Renal cortex interstitium (tissue), 11 donors: ENCODE measurements at regions not wholly inside any gene's neighbourhood (a gene's known extent, or its start where the extent isn't known, plus 50 kb on each side); places are given as distances from the start of the nearest gene placed in this dataset.

Experiments used
- DNase-seq, 11 donors: peaks; one replicate each; pipeline ENCODE4 v3.0.0-alpha.2; 2013; ENCODE audit warnings: low read depth in 9 of 11, low spot score in 4 of 11; ENCODE audit errors: extremely low read depth in 1 of 11

DNA sequence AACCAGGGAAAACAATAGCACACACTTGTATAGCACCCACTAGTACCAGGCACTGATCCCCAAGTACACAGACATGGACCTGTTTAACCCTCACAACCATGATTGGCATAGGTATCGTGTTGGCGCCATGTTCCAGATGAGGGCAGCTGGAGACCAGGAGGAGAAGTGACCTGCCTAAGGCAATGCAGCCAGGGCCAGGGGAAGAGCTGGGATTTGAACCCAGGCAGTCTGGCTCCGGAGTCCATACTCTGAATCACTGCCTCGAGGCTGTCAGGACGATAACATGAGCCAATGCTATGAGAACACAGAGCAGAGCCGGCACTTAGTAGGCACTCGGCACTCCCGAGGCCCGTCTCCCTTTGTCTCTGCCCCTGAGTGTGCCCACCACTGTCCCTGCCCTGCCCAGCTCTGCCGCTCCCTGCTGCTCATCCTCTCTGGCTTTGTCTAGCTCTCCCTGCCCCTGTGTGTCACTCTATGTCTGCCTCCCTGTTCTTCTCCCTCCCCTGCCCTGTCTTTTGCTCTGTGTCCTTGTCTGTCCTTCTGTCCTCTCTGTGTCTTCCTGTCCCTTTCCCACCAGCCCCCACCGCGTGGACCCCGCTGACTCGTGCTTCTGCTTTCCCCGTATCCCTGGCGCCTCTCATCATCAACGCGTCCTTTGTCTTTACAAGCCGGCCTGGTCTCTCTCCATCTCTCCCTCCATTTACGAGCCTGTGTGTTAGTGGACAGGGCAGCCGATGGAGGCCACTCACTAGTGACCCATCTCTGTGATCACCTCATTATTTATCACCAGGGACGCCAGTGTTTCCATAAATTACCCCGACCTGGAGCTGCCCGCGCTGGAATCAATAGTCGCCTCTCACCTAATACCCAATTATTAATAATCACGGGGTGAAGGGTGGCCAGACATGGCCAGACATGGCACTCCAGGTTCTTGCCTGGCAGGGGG lies 99.4 kb upstream of the MVB12B start:
- DNase-seq: no peak

- DNase-seq: no peak
Measured at GRCh38 chr9:126228111-126228780, 98.4 kb upstream of the MVB12B start.

DNA sequence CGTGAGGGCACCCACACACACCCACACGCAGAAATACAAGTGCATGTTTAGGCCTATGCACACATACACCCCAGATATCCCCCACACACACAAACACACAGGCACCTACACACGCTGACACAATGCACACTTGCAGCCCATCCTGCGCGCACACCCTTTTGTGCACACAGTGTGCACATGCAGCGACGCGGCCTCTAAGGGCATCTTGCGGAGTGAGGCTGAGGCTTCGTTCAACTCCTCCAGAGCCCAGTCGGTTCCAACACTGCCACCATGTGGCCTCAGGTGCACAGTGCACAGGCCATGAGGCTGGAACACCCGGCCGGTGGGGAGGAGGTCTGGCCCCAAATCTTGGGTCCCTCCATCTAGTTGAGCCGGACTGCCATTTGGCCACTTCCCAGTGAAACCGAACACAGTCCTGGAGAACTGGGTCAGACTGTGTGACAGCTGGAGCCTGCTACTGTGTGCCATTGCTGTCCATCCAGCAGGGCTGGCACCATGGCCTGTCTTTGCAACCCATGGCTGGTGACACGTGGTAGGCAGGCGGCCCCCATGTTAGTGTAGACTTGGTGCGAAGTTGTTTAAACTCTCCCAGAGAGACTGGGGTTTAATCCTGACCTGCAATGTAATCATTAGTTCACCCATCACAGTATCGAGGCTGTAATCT lies 97.7 kb upstream of the MVB12B start:
- peak; percentile 23 to 68 (median 59) for DNase-seq

- no peak for DNase-seq
Measured at GRCh38 chr9:126229501-126229900, 97.1 kb upstream of the MVB12B start.

GRCh38 chr9:126230692-126231091 lies 95.9 kb upstream of the MVB12B start:
- DNase-seq: no peak

DNA sequence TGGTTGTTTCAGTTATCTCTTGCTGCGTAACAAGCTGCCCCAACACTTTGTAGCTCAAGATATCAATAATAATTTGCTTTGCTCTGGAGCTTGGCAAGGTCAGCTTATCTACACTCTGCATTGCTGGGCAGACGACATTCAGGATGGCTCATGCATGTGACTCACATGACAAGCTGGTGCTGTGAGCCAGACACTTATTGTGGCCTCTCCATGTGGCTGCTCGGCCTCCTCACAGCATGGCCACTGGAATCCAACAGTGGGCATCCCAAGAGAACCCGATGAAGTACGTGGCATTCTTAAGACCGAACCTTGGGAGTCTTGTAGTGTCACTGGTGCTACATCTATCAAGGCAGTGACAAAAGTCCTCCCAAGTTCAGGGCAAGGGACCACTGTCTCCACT lies 94.2 kb upstream of the MVB12B start:
- no peak for DNase-seq

- no peak for DNase-seq
Measured at GRCh38 chr9:126233175-126233574, 93.5 kb upstream of the MVB12B start.

GRCh38 chr9:126233913-126234525 lies 92.6 kb upstream of the MVB12B start:
- no peak for DNase-seq

DNA sequence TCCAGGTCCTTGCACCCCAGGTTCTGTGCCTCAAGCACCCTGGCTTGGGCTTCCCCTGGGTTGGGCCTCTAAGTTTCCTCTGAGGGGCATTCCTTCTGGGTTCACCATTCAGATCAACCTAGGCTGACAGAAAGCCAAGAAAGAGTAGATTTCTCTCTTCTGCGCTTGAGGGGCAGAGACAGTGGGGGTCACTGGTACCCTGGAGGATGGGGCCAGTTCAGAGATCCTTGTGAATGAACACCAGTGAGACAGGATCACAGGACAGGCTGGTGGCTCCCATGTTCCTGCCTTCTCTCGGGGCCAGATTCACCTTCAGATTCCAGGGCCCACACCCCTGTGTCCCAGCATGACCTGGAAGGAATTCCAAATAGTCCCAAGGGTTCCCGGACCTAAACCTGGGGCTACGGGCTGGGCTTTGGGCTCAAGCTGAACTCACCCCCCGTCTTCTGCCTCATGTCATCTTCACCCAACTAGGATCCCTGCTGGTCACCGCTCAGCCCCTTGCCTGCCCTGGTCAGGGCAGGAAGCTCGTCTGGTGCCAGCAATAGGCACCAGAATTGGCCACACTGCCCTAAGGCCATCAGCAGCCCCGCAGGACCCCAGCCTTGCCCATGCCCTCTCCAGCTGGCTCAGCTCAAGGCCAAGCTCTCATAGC lies 91.8 kb upstream of the MVB12B start:
- DNase-seq: no peak

DNA sequence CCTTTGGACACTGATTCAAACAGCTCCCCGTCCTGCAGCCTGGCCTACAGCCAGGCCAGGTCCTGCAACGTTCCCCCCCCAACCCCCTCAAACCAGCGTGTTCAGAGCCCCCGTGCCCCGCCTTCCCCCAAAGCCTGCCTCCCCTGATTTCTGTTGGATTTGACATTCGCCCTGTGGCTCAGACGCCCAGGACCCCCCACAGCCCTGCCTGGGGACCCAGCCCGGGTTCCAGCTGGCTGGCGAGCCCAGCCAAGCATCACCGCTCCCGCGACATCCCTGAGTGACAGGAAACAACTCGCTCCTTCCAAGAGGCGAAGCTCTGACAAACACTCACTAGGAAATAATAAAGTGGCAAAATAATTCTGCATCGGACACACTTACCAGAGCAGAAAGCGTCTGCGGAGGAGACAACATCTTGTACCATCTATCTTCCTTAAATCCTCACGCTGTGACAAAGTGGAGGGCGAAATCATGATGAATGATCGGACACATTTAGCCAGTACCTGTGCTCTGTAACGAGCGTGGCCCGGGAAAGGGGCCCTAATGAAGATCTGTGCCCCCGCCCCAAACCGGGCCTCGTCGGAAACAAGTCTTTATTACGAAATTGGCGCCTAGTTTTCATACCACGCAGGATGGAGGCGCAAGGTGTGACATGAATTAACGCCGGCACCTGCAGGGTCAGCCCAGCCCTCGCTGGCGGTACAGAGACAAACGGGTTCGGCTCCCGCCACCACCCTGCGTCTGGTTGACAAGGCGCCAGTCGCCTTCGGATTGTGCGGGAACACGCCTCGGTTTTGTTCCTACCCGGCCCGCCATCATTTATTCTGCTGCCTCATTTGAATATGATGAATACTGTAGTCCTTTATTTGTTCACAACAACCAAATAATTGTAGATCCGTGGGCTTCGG lies 91.0 kb upstream of the MVB12B start:
- peak in 2 of 11 donors; percentile 3 to 13 for DNase-seq

GRCh38 chr9:126236273-126236672 lies 90.4 kb upstream of the MVB12B start:
- DNase-seq: no peak

- no peak for DNase-seq
Measured at GRCh38 chr9:126238415-126238814, 88.2 kb upstream of the MVB12B start.

DNA sequence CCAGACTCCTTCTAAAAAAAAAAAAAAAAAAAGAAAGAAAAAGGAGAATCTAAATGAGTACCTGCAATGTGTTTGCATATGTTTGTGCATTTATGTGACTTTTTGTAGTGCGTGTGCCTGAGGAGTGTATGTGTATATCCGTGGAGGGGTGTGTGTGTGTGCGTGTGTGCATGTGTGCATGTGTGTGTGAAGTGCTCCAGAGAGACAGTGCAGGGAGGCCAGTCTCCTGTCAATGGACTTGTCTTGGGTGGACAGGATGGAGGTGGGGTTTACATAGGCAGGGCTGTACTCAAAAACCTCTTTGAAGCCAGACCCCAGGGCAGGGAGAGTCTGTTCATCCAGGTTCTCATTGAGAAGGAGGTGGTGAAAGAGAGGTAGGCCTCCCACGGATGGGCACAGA lies 87.1 kb upstream of the MVB12B start:
- DNase-seq: no peak

- DNase-seq: no peak
Measured at GRCh38 chr9:126240835-126241234, 85.8 kb upstream of the MVB12B start.

DNA sequence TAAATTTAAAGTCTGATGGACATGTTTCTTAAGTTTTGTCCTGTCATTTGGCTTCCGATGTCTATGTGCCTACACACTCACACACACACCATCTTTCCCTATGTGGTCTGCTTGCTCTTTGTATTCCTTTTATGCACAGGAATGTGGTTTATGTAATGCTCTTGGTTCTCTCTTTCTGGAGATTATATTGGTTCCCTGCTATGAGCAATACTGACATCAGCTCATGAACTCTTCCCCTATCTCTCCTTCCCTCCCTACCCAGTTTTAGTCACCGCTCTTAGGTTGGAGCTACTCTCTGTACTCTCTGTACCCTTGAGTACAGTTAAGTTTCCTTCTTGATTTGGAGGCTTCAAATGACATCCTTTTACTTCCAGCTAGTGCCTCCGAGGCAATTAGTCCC lies 77.9 kb upstream of the MVB12B start:
- no peak for DNase-seq

DNA sequence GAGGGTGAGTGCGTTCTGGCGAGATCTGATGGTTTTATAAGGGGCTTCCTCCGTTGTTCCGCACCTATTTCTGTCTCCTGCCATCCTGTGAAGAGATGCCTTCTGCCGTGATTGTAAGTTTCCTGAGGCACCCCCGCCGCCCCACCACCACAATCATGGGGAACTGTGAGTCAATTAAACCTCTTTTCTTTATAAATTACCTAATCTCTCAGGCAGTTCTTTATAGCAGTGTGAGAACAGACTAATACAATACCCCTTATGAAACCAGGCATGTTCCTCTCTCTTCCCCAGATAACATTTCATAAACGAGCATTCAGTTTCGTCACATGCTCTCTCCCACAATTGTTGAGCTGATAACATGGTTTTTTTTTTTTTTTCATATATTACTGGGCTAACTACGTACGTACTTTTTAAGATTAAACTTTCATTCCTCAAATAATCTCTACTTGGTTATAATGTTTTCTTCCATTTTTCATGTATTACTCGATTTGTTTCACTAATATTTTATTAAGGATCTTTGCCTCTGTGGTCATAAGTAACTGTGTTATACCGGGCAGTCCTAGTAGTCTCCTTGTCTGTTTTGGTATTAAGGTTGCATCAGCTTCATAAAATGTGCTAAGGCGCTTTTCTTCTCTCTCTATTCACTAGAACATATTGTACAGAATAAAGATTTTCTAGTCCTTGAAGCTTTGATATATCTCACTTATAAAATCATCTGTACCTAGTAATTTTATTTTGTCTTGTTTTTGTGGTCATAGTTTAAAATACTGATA lies 64.9 kb upstream of the MVB12B start:
- no peak for DNase-seq

DNA sequence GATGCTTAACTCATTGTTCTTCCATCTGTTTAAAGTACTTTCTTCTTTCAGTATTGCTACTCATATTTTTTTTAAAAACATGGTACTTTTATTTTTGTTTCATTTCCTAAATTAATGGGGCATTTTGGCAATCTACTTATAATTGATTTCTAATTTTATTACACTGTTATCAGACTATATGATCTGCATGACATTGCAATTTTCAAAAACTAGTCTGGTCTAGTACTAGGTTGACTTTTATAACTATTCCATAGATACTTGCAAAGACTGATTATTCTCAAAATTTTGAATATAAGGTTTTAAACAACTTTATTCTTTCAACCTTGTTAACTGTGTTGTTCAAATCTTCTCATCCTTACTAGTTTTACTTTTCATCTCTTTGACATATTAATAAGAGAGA lies 63.9 kb upstream of the MVB12B start:
- no peak for DNase-seq
